NT2/D1 (cell line): ENCODE measurements at regions not wholly inside any gene's neighbourhood (a gene's known extent, or its start where the extent isn't known, plus 50 kb on each side); places are given as distances from the start of the nearest gene placed in this dataset.
"Not testable (repeated sequence)": the region's sequence is repeated elsewhere in the genome, so short reads cannot be mapped to it uniquely, and the experiment has no call there.

Experiments
- DNase-seq: peaks from one replicate; pipeline ENCODE4 v3.0.0-alpha.2; 2011; ENCODE audit warnings: low read depth, low spot score
- H3K27me3 ChIP-seq: 2 replicates; pipeline ENCODE4 v1.6.0; 2011; ENCODE audit warnings: mild to moderate bottlenecking; ENCODE audit not compliant: insufficient read length, insufficient read depth
- H3K36me3 ChIP-seq: 2 replicates; pipeline ENCODE4 v1.6.1; 2011; ENCODE audit warnings: mild to moderate bottlenecking, low read length, mixed read lengths; ENCODE audit not compliant: insufficient read depth, insufficient read length
- H3K4me1 ChIP-seq: 2 replicates; pipeline ENCODE4 v1.5.1; 2011; ENCODE audit not compliant: insufficient read depth, insufficient read length
- H3K4me3 ChIP-seq: 2 replicates; pipeline ENCODE4 v1.5.1; 2011; ENCODE audit warnings: low read depth; ENCODE audit not compliant: insufficient read length
- H3K9ac ChIP-seq: 2 replicates; pipeline ENCODE4 v1.6.0; 2011; ENCODE audit warnings: low read depth; ENCODE audit not compliant: insufficient read length
- H3K9me3 ChIP-seq: 2 replicates; pipeline ENCODE4 v1.5.1; 2011; ENCODE audit warnings: mild to moderate bottlenecking, low read length; ENCODE audit not compliant: insufficient read depth
- SUZ12 ChIP-seq: IDR thresholded peaks from 2 replicates; pipeline ENCODE4 v1.6.1; 2011; ENCODE audit not compliant: insufficient read length, insufficient read depth; ENCODE audit errors: extremely low read depth
- YY1 ChIP-seq: IDR thresholded peaks from 2 replicates; pipeline ENCODE4 v1.6.1; 2011; ENCODE audit not compliant: insufficient read length, insufficient read depth
- ZNF274 ChIP-seq: IDR thresholded peaks from 2 replicates; pipeline ENCODE4 v1.6.1; 2011; ENCODE audit warnings: mild to moderate bottlenecking, low read depth, low read length

GRCh38 chr7:50848203-50848602 lies 65.5 kb upstream of the GRB10 start:
- no peak for TF ChIP-seq ZNF274
- no peak for TF ChIP-seq YY1
- no peak for TF ChIP-seq SUZ12
- Histone ChIP-seq H3K36me3 (no peaks in the 10 kb centered on the region), H3K4me1 (no peaks in the 10 kb centered on the region), H3K9ac (no peak overlapping the region), H3K4me3 (no peak overlapping the region), H3K9me3 (no peaks in the 10 kb centered on the region; the same call in 1 of the 2 replicates), H3K27me3 (no peaks in the 10 kb centered on the region)
- DNase-seq, result no peak

GRCh38 chr7:50844861-50845260 lies 62.2 kb upstream of the GRB10 start:
- H3K9ac ChIP-seq, H3K36me3 ChIP-seq, H3K27me3 ChIP-seq, H3K9me3 ChIP-seq, H3K4me1 ChIP-seq, H3K4me3 ChIP-seq, DNase-seq: not testable (repeated sequence)

DNA sequence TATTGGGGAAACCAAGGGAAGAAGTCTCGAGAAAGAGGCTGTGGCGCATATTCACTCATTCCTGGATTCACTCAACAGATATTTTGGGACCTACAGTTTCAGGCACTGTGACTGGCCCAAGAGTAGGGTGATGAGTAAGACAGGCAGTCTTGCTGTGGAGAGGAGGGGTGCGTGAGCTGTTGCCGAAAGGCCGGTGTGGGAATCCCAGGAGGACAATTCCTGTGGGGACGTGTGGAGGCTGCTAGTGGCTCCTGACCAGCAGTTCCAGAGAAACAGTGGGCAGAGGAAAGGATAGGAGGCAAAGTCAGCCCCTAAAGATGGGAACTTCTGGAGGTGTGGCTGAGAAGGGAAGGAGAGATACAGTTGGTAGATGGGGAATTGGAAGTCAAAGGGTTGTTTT lies 59.3 kb upstream of the GRB10 start:
- Histone ChIP-seq H3K36me3 (no peaks in the 10 kb centered on the region), H3K9ac (no peak overlapping the region), H3K9me3 (no peaks in the 10 kb centered on the region; the same call in 1 of the 2 replicates), H3K4me3 (no peak overlapping the region), H3K27me3 (no peaks in the 10 kb centered on the region), H3K4me1 (peaks cover 3% of the 10 kb centered on the region)
- TF ChIP-seq SUZ12 (no peak), YY1 (no peak), ZNF274 (no peak)
- DNase-seq, result no peak

DNA sequence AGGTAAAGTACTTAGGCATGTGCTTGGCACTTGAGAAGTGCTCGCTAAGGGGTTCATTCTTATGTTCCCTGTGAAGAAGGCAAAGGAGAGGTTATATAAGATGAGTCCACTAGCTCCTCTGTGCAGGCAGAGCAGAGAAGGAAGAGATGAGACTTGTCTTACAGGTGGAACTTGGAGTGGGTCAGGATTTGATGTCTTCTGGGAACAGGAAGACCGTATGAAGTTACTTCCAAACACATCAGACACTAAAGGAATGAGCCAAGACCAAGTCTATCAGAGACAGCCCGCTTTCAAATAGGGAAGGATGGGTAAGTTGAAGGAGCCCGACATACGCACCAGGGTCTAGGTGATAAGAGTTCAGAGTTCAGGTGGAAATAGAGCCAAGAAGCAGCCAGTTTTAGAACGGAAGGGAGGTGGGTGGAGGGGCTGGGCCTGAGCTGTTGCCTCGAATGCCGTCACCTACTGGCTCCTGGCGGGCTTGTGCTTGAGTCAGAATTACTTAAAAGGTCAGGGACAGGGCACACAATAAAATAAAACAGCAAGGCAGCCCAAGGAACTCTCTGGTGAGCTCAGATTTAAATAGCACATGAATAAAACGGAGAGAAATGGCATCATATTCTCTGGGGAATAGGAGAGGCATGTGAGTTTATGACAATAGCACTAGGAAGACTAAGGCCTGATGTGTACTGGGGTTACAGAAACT lies 56.1 kb upstream of the GRB10 start:
- H3K9me3 ChIP-seq, result no peaks in the 10 kb centered on the region
- TF ChIP-seq YY1, result no peak
- TF ChIP-seq SUZ12, result no peak
- no peak for TF ChIP-seq ZNF274
- no peak overlapping the region for H3K9ac ChIP-seq
- H3K4me1 ChIP-seq, result peaks cover 3% of the 10 kb centered on the region
- no peak for DNase-seq
- no peaks in the 10 kb centered on the region for H3K27me3 ChIP-seq
- no peak overlapping the region for H3K4me3 ChIP-seq
- no peaks in the 10 kb centered on the region for H3K36me3 ChIP-seq

GRCh38 chr7:50837965-50838364 lies 55.3 kb upstream of the GRB10 start:
- no peak for TF ChIP-seq SUZ12
- no peak for TF ChIP-seq YY1
- TF ChIP-seq ZNF274, result no peak
- no peak overlapping the region for H3K9ac ChIP-seq
- no peaks in the 10 kb centered on the region for H3K9me3 ChIP-seq
- H3K27me3 ChIP-seq, result no peaks in the 10 kb centered on the region
- no peak overlapping the region for H3K4me3 ChIP-seq
- no peak for DNase-seq
- H3K4me1 ChIP-seq, result peaks cover 3% of the 10 kb centered on the region
- no peaks in the 10 kb centered on the region for H3K36me3 ChIP-seq

DNA sequence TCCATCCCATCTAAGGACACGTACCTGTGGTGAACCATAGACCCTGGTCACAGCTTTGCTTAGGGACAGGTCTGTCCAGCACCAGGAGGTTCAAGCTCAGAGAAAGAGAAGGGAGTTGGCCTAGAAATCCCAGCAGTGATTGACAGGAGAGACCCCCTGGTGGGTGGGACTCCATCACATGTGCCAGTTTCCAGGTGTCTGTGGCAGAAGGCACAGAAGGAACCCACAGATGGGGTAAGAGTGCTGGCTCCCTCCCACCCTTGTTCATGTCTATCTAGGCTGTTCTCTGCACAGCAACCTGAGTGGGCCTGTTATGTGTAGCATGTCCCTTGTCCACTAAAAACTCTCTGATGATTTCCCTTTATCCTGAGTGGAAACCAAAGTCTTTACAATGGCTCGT lies 54.0 kb upstream of the GRB10 start:
- no peak overlapping the region for H3K9ac ChIP-seq

DNA sequence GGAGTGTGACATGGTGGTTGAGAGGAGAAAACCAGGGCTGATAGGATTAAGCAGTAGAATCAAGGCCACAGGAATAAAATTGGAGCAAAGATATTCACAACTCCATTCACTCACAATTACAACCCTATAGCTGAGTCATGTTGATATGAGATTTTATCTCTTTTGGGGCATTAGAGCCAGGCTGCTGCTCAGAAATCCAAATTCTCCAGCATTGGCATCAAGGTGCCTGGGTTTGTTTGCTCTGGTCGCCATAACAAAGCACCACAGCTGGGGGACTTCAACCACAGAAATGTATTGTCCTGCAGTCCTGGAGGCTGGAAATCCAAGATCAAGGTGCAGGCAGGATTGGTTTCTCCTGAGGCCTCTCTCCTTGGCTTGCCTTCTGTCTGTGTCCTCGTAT lies 52.5 kb upstream of the GRB10 start:
- peaks cover 2% of the 10 kb centered on the region for H3K27me3 ChIP-seq
- H3K4me1 ChIP-seq, result peaks cover 3% of the 10 kb centered on the region
- H3K36me3 ChIP-seq, result no peaks in the 10 kb centered on the region
- DNase-seq, result no peak
- no peak for TF ChIP-seq ZNF274
- no peak for TF ChIP-seq YY1
- no peak for TF ChIP-seq SUZ12
- H3K4me3 ChIP-seq, result no peak overlapping the region
- no peaks in the 10 kb centered on the region for H3K9me3 ChIP-seq
- no peak overlapping the region for H3K9ac ChIP-seq

More for the DNA sequence above, 54.0 kb upstream of the GRB10 start:
- H3K4me1 ChIP-seq, result peaks cover 3% of the 10 kb centered on the region
- no peaks in the 10 kb centered on the region for H3K36me3 ChIP-seq
- TF ChIP-seq SUZ12, result no peak
- TF ChIP-seq YY1, result no peak
- TF ChIP-seq ZNF274, result no peak
- H3K4me3 ChIP-seq, result no peak overlapping the region
- H3K27me3 ChIP-seq, result peaks cover 2% of the 10 kb centered on the region
- no peaks in the 10 kb centered on the region for H3K9me3 ChIP-seq
- DNase-seq, result no peak
